ENCODE measurements at regions not wholly inside any gene's neighbourhood (a gene's known extent, or its start where the extent isn't known, plus 50 kb on each side); places are given as distances from the start of the nearest gene placed in this dataset.
"Not testable (repeated sequence)": the region's sequence is repeated elsewhere in the genome, so short reads cannot be mapped to it uniquely, and the experiment has no call there.

- no peak for TF ChIP-seq CTCF (conservative IDR thresholded peaks at IDR 0.05; ENCODE audit: low read depth, low read length)
- DNase-seq (ENCODE audit: low read depth) = no peak
- no peak overlapping the region for H3K4me3 ChIP-seq (ENCODE audit: low read depth, low read length)
Observed at GRCh38 chr10:63841761-63842160, 320.6 kb downstream of the REEP3 start.

GRCh38 chr10:63843107-63843506 is 321.9 kb downstream of the REEP3 start:
- H3K4me3 ChIP-seq (ENCODE audit: low read depth, low read length) = no peak overlapping the region
- TF ChIP-seq CTCF (conservative IDR thresholded peaks at IDR 0.05; ENCODE audit: low read depth, low read length) = no peak
- DNase-seq (ENCODE audit: low read depth) = no peak

- H3K4me3 ChIP-seq (ENCODE audit: low read depth, low read length); DNase-seq (ENCODE audit: low read depth): not testable (repeated sequence)
Observed at GRCh38 chr10:63848871-63849270, 327.7 kb downstream of the REEP3 start.

GRCh38 chr10:63862860-63863259 is 341.7 kb downstream of the REEP3 start:
- DNase-seq (ENCODE audit: low read depth) = no peak
- no peak for TF ChIP-seq CTCF (conservative IDR thresholded peaks at IDR 0.05; ENCODE audit: low read depth, low read length)
- no peak overlapping the region for H3K4me3 ChIP-seq (ENCODE audit: low read depth, low read length)

GRCh38 chr10:63865210-63865609 is 344.0 kb downstream of the REEP3 start:
- DNase-seq (ENCODE audit: low read depth) = no peak
- no peak overlapping the region for H3K4me3 ChIP-seq (ENCODE audit: low read depth, low read length)
- no peak for TF ChIP-seq CTCF (conservative IDR thresholded peaks at IDR 0.05; ENCODE audit: low read depth, low read length)

GRCh38 chr10:63866075-63866746 is 345.0 kb downstream of the REEP3 start:
- peak; percentile 74 for DNase-seq (ENCODE audit: low read depth)
- peak; percentile 87 for TF ChIP-seq CTCF (conservative IDR thresholded peaks at IDR 0.05; ENCODE audit: low read depth, low read length)
- peak overlapping the region; percentile 21 for H3K4me3 ChIP-seq (ENCODE audit: low read depth, low read length)

GRCh38 chr10:63866747-63867140 is 345.5 kb downstream of the REEP3 start:
- H3K4me3 ChIP-seq (ENCODE audit: low read depth, low read length) = no peak overlapping the region
- DNase-seq (ENCODE audit: low read depth) = peak; percentile 54
- TF ChIP-seq CTCF (conservative IDR thresholded peaks at IDR 0.05; ENCODE audit: low read depth, low read length) = no peak

All from choroid plexus epithelial cell (primary cell).